ENCODE measurements at regions not wholly inside any gene's neighbourhood (a gene's known extent, or its start where the extent isn't known, plus 50 kb on each side); places are given as distances from the start of the nearest gene placed in this dataset.
A peak's percentile ranks its signal among the peaks of the same experiment; 100 is the strongest.

GRCh38 chr7:72524037-72524436, 111.9 kb upstream of the CALN1 start:
- no peak for DNase-seq (ENCODE audit: low read depth)

- no peak for DNase-seq (ENCODE audit: low read depth)
Measured at GRCh38 chr7:72504061-72504706, 92.0 kb upstream of the CALN1 start.

- DNase-seq (ENCODE audit: low read depth): no peak
Measured at GRCh38 chr7:72503644-72504043, 91.5 kb upstream of the CALN1 start.

- DNase-seq (ENCODE audit: low read depth): no peak
Measured at GRCh38 chr7:72494807-72495206, 82.7 kb upstream of the CALN1 start.

- peak; percentile 23 for DNase-seq (ENCODE audit: low read depth)
Measured at GRCh38 chr7:72493850-72494661, 81.9 kb upstream of the CALN1 start.

GRCh38 chr7:72492461-72493065, 80.4 kb upstream of the CALN1 start:
- no peak for DNase-seq (ENCODE audit: low read depth)

- DNase-seq (ENCODE audit: low read depth): no peak
Measured at GRCh38 chr7:72490301-72490700, 78.2 kb upstream of the CALN1 start.

GRCh38 chr7:72481934-72482333, 69.8 kb upstream of the CALN1 start:
- no peak for DNase-seq (ENCODE audit: low read depth)

- DNase-seq (ENCODE audit: low read depth): no peak
Measured at GRCh38 chr7:72476608-72477305, 64.6 kb upstream of the CALN1 start.

- DNase-seq (ENCODE audit: low read depth): no peak
Measured at GRCh38 chr7:72467237-72467636, 55.1 kb upstream of the CALN1 start.

GRCh38 chr7:72466797-72467196, 54.7 kb upstream of the CALN1 start:
- DNase-seq (ENCODE audit: low read depth): no peak

GRCh38 chr7:72465521-72465920, 53.4 kb upstream of the CALN1 start:
- no peak for DNase-seq (ENCODE audit: low read depth)

GRCh38 chr7:72462311-72462710, 50.2 kb upstream of the CALN1 start:
- DNase-seq (ENCODE audit: low read depth): no peak

Data from stimulated activated CD8-positive, alpha-beta memory T cell treated with anti-CD3 and anti-CD28 coated beads, Interleukin-7, amount 100 ng/mL, for 24 hours (primary cell).